Activated CD8-positive, alpha-beta memory T cell treated with anti-CD3 and anti-CD28 coated beads for 48 hours (primary cell): ENCODE measurements at regions not wholly inside any gene's neighbourhood (a gene's known extent, or its start where the extent isn't known, plus 50 kb on each side); places are given as distances from the start of the nearest gene placed in this dataset.

Experiments
- DNase-seq, 3 experiments: peaks; one replicate each; pipeline ENCODE4 v3.0.0-alpha.2; 2020; ENCODE audit warnings: low read depth in 2 of 3, low spot score in 2 of 3

DNA sequence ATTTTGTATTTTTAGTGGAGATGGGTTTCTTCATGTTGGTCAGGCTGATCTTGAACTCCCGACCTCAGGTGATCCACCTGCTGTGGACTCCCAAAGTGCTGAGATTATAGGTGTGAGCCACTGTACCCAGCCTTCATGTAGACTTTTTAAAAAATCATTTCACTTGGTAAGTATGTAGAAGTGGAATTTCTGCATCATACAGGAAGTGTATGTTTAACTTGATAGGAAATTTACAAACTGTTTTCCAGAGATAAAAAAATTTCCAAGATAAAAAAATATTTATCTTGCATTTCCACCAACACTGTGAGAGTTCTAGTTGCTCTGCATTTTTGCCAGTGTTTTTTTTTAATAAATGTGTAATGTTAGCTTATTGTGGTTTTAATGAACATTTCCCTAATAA, 155.8 kb downstream of the ZNF608 start:
- DNase-seq: no peak

DNA sequence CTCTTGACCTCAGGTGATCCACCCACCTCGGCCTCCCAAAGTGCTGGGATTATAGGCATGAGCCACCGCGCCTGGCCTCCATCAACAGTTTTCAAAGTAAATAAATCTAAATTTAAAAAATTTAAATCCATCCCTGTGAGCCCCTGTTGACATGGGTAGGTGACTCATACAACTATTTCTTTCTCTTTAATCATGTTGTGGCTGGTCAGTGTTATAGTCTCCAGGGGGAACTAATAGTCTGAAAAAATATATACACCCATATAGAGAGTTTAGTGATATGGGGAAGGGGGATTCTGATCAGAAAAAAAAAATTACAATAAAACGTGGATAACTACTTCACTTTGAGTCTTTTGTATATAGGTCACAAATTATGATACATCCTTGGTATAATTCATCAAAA, 159.2 kb downstream of the ZNF608 start:
- DNase-seq: no peak

DNA sequence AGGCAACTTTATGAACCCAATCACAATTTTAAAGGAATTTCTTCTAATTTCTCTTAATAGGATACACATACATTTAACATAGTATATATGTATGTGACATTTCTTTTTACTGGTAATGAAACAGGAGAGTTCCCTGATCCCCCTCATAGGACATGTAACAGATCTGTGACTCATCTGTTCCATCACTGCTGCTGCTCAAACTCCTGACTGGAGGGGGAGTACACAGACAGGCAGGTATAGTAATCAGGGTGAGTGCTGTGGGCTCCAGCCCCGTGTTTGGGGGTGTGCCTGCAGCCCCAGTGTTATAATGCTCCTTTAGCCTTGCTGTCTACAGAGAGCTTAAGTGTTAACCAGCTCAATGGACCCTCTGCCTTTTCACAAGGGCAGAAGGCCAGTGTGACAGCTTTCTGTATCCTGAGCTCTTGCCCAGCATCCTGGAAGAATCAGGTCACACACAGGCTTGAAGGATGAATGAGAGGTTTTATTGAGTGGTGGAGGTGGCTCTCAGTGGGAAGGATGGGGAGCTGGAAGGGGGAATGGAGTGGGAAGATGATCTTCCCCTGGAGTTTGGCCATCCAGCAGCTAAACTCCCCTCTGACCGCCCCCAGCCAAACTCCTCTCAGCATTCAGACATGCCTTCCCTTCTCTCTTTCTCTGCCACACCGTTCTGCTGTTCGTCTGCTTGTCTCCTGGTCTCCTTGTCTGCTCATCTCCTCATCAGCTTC, 161.3 kb downstream of the ZNF608 start:
- DNase-seq: no peak

DNA sequence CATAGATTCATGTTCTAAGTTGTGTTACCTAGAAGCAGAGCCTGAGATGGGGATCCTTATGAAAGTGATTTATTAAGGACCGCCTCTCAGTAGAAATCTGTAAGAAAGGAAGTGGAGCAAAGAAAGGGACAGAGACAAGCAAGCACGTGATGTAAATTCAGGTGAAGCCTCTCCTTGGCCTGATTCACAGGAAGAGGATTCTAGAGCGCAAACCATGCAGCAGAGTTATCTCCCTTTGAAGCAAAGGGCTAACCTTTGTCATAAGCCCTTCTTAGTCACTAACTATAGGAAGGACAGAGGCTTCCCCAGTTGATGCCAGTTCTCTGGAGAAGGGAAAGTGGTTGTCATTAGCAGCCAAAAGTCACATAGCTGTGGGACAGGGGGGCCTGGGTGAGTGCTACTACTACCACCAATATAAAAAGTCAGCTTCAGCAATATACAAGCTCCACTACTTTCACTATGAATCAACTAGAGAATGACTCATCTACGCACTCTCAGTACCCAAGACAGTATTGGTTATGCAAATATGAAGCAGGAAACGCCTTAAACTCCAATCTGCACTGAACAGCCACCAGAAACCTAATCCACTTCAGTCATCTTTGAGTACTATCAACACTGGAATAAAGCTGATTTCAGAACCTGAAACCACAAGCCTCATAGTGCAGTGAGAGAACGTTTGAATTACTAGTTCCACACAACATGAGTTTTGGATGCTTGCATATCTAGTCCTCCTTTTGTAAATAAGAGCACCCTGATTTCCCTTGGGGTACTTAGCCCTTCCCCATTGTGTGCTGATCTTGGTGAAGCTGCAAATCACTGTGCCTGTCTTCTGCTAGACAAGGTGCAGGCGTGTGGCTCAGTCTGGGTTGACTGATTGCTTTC, 162.7 kb downstream of the ZNF608 start:
- no peak for DNase-seq

DNA sequence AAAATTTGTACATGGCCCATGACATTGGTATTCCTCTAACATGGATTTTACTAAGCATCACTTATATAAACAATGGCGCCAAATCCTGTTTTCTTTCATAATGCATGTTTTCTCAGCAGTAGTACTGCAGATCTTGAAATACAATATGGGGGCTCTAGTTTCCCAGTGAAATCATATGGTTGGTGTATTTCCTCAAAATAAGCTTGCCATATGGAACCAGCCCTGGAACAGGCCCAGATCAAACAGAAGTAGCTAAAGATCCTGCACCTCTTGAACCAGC, 163.9 kb downstream of the ZNF608 start:
- DNase-seq: no peak

DNA sequence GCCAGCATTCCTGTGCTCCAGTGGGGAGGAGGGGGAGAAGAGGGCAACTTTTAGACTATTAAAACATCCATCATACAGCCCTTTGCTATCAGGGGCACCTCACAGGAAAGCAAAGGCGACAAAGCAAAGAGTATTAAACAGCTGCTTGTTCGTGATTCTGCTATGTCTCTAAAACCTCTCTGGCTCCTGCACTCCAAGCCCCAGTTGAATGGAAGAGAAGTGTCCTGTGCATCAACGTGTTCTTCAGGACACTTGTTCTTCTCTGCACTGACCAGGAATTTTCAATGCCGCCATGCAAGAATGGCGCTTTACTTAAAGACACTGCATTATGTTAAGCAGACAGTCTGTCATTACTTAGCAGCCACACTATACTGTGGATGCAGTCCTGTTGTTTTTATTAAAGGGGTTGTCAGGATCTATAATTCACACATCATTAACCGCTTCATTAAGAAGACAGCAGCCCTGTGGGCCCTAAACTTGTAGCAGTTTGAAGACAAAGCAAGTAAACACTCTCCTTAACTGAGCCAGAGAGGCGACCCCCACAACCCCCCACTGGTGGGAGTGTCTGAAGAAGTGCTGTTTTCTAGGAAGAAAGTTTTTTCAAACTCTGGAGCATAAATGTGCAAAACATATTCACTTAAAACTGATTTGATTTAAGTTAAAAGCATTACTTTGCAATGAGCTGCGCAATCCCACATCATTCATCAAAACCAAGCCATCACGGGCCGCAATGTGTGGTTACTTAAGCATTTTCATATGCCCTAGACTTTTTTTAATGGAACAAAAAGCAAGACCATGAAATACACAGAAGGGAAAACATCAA, 164.5 kb downstream of the ZNF608 start:
- no peak for DNase-seq

DNA sequence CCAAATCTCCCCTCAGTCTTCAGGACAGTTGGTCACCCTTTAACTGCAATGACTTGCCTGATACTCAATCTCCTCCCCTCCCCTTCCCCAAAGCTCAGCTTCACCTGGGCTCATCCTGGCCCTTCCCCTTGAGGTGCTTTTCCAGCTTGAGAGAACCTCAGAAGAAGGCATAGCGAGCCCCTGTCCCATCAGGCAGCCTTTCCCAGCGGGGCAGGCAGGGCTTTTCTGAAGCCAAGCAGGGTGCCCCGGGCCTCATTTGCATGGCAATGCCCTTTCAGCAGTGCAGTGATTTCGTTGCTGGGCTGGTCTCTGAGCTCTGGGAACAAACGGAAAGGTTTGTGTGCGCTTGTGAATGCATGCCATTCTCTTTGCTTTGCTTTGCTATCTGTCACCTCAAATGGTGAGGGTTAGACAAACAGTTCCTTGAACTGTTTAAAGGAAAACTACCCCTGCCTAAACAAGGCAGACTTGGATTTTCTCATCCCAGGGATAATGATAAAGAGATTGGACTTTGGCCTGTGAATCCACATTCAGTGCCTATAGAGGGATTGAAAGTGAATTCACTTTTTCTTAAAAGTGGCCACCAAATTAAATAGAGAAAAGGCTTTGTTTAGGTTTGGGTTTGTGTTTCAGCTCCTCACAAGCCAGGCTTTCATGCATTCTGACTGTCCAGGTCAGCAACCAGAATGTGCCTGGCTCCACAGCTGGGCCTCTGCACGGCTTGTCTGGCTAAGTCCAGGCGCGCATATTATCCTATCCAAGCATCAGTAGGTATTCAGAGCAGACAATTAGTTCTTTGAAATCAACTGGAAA, 165.3 kb downstream of the ZNF608 start:
- DNase-seq: no peak

DNA sequence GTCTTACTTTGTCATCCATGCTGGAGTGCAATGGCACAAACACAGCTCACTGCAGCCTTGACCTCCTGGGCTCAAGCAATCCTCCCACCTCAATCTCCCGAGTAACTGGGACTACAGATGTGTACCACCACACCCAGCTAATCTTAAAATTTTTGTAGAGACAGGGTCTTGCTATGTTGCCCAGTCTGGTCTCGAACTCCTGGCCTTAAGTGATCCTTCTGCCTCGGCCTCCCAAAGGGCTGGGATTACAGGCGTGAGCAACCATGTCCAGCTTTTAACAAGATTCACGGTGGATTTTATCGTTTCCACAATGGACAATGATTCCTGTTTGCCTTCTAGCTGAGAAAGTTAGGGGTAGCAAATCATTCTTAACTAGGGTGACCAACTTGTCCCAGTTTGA, 165.9 kb downstream of the ZNF608 start:
- no peak for DNase-seq

DNA sequence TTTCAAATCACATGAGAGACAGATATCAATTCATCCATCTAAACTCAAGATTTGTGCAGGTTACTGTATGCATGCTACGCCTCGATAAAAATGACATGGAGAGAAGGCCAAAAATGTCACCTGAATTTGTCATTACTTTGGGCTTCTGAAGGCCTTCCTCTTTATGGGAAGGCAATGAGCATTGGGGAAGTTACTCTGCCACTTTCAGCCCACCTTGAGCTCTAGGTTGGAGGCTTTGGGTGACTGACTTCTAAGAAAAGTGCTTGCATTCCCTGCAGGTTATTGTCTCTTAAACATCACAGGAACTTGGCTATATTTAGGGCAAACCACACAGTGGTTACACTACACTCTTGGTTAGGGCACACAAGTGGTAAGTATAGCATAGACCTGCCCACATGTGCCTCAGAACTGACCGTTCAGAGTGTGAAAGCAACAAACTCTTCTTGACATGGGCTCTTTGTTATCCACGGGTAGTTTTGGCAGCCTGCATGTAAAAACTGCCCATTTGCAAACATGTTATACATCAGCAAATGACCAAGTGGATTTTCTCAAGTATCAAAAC, 169.5 kb downstream of the ZNF608 start:
- no peak for DNase-seq

DNA sequence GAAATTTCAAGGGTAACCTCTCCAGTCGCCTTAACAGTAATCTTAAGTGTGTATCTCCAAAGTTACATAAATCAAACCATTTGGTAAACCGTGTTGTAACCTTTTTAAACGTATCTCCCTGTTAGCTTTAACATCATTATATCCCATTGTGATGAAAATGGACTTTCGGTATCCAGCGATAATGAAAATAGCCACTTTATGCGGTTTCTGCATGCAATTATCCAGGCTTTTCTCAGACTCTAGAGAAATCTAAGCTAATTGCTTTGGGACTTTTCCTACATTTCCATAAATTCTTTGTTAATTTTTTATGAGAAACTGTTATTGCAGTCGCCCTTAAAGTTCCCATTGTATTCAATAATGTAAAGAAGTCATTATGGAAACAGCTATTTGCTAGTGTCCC, 170.7 kb downstream of the ZNF608 start:
- DNase-seq: no peak

DNA sequence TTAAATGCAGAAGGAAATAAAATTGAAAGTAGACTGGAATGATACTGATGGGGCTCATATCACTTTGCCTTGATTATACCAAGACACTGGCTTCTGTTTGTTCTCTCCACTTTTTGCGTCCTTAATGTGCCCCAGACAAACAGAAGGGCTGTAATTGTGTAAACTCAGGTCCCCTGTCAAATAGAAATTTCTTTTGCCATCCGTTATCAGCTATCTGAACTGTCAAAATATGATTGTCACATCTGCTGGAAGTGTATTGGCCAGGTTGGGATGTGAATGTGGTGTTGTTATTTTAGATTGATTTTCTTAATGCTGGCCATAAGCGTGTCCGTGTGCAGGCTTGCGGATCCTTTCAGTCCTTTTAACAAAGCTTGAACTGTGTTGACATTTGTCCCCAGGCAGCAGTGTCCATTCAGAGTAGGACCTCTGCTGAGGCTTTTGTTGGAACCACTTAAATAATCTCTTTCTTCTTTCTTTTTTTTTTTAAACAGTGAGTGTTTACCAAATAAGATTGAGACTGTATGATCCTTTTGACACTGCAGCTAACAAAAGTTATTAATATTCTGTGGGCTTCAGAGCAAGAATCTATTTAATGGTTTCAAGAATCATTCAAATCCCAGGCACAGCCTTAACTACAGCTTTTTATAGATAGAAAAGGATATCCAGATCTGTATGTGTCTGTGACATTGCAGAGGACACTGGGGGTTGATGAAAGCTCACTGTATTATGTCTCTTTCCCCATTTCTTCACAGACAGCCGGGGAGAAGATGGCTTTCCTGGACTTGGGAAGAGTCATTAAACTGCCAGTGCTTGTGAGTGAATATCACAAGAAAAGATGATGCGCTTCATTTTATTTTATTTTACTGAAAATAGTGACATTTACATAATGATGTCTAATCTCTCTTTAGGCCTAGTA, 171.7 kb downstream of the ZNF608 start:
- DNase-seq: no peak

DNA sequence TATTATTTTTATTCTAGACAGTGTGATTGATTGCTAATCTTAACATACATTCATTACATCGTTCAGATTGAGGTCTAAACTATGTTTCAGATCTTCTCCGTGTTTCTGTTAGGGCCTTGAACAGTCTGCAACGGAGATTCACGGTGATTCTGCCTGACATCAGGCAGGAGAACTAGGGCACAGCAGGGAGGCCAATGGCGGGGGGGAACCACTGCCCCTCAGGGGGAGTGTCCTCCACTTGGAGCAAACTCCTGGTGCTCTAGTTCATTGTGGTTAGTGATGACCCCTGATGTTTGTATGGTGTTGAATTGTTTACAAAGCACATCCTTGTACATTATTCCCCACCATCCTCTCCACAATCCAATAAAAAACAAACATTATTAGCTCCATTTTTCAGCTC, 173.5 kb downstream of the ZNF608 start:
- DNase-seq: no peak

DNA sequence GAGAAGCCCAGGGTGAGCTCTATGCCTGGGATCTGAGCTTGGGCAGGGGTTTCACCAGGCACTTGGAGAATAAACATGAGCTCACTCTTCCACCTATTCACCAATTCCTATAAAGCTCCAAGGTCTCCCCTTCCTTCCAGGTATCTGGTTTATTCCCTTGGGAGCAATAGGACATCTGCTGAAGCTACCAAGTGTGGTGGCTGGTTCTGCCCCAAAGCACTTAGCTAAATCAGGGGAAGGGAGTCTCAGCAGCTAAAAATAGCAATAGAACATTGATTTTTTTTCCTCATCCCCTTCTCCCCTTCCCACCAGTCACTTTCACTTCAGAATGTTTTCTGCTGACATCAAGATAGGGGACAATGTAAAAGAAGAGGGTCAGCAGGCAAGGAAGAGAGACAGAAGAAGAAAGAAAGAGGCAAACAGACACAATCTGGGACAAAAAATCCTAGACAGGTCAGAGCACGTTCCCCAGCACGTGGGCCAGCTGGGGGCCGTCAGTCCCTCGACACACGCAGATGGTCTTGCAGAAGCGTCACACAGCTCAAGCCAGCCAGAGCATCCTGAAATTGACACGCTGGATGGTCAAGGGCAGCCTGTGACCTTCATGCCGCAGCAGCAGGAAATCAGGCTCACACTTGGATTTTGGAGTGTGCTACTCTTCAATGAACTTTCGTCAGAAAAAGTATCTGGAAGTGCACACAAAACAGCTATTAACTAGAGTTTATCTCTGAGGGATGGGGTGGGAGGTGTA, 176.0 kb downstream of the ZNF608 start:
- no peak for DNase-seq

DNA sequence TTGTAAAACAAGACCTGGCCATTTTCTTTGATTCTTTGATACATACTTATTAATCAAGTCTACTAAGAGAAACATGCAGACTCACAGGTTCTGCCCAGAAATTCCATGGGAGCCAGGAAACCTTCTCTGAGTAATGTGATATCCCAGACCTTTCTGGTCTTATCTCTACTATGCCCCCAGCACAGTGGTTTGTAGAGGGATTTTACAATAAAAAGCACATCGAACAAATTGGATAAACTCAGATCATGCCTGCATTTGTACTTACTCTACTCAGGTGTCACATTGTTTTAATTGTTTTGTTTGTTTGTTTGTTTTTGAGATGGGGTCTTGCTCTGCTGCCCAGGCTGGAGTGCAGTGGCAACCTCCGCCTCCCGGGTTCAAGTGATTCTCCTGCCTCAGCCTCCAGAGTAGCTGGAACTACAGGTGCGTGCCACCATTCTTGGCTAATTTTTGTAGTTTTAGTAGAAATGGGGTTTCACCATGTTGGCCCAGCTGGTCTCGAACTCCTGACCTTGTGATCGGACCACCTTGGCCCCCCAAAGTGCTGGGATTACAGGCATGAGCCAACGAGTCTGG, 179.5 kb downstream of the ZNF608 start:
- DNase-seq: no peak

DNA sequence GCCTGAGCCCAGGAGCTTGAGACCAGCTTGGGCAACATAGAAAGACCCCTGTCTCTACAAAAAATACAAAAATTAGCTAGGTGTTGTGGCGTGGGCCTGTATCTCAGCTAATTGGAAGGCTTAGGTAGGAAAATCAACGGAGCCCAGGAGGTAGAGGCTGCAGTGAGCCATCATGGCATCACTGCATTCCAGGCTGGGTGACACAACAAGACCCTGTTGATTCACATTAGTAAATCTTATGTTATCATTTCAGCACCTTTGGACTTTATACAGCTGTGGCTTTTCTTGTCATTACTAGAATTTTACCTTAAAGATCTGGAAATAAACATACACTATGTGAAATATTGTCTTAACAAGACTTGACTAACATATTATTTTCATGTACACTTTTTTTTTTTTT, 185.0 kb downstream of the ZNF608 start:
- no peak for DNase-seq

DNA sequence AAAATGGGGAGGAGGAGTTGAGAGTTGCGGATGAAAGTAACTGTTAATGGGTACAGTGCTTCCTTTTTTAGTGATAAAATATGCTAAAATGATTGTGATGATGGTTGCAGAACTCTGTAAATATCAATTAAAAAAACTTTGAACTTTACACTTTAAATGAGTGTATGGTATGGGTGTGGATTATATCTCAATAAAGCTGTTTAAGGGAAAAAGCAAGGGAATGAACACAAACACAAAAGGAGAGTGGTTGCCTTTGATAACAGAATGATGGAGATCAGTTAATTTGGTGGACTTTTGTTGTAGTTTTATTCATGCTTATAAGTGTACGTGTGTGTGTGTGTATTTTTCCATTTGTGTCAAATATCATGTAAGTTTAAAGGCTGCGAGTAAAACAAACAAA, 186.1 kb downstream of the ZNF608 start:
- DNase-seq: no peak

DNA sequence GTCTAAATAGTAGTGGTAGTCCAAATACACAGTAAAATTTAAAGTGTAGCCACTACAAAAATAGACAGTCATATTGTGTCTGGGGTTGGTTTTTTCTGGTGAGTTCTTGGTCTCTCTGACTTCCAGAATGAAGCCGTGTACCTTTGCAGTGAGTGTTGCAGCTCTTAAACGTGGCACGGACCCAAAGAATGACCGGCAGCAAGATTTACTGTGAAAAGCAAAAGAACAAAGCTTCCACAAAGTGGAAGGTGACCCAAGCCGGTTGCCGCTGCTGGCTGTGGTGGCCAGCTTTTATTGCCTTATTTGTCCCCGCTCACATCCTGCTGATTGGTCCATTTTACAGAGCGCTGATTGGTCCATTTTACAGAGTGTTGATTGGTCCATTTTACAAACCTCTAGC, 188.7 kb downstream of the ZNF608 start:
- DNase-seq: no peak

DNA sequence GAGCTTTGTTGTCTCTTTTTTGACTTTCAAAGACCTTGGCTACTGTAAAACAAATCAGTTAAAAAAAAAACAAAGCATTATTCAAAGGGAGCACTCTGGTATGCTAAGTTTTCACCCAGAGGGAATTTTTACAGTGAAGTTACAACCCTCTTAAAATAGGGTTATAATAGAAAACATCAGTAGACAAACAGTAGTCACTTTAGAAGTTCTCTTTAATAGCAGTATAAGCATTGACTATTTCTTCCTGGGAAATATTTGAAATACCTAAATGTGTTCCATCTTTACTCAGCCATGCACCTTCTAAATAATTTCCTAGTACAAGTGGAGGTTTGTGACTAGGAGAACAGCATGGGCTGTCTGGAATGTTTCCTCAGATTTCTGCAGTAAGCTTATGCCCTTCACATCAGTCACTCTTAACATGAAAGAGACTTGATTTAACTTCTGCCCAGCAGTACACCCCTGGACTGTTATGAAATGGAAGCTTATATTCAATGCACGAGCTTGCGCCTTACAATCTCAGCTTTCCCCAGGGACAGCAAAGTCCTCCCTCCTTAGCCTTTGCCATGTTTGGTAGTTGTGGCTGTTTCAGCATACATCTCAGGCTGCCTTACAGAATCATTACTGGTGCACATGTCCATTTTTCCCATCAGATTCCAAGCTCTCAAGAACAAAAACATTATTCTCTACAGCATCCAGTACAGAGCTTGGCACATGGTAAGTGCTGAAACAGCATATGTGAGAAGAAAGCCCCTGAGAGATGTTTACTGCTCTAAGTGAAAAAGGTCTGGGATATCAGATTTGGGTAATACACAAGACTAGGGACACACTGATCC, 191.5 kb downstream of the ZNF608 start:
- DNase-seq: no peak
